HCT116 (cell line): ENCODE measurements at regions not wholly inside any gene's neighbourhood (a gene's known extent, or its start where the extent isn't known, plus 50 kb on each side); places are given as distances from the start of the nearest gene placed in this dataset.

Experiments used
- ATAC-seq: fragments of 200-7000 bp; cut with Tn5 transposase; 2 replicates; pipeline ENCODE4 v1.9.1; 2020; ENCODE audit warnings: mild to moderate bottlenecking, moderate library complexity
- BruUV-seq: library from RNA; stranded (reverse); fragments of 400-500 nt; replicated peaks from 2 replicates; lab custom pipeline; 2021; lab: Mats Ljungman, UMichigan
- CTCF ChIA-PET: fragments of 300-600 bp; sonication (Branson Sonifier 250); formaldehyde crosslinking; loops from one replicate; lab custom pipeline; 2021; ENCODE audit warnings: antibody characterized with exemption; lab: Charles Lee
- POLR2A ChIA-PET: fragments of 300-600, 350-600 bp; sonication (Branson Sonifier 250); formaldehyde crosslinking; loops from one replicate; lab custom pipeline; 2021; ENCODE audit warnings: antibody characterized with exemption; lab: Charles Lee
- RAD21 ChIA-PET, 2 experiments: fragments of 300-600 bp; sonication (Branson Sonifier 250); formaldehyde crosslinking; loops; one replicate each; lab custom pipeline; 2023; ENCODE audit warnings: low total read pairs in 2 of 2; ENCODE audit not compliant: uncharacterized antibody in 2 of 2, unreplicated experiment in 2 of 2, low non-redundant PET in 1 of 2; lab: Charles Lee
- DNase-seq: peaks from one replicate; pipeline ENCODE4 v3.0.0-alpha.2; 2010; ENCODE audit warnings: low read depth, low spot score
- H2AFZ ChIP-seq: fragments of 200-600 bp; shearing (Covaris generic), sonication (generic); 2 replicates; pipeline ENCODE4 v1.6.1; 2017; ENCODE audit warnings: low read depth, mixed run types, mixed read lengths, antibody characterized with exemption, low read length; ENCODE audit not compliant: poor library complexity, severe bottlenecking
- H3K27ac ChIP-seq: 2 replicates; pipeline ENCODE4 v1.5.1; 2012; ENCODE audit warnings: low read depth, low read length
- H3K27me3 ChIP-seq: fragments of 200-600 bp; sonication (generic); 2 replicates; pipeline ENCODE4 v1.6.1; 2016; ENCODE audit warnings: mixed run types, low read length, mixed read lengths; ENCODE audit not compliant: insufficient read depth
- H3K36me3 ChIP-seq, 2 experiments: fragments of 200-500 bp in 1 of 2; fragments of 200-600 bp in 1 of 2; sonication (Bioruptor generic) in 1 of 2; sonication (generic) in 1 of 2; 2 replicates each; pipeline versions ENCODE4 v1.5.1 to v1.6.1; 2014 to 2016; ENCODE audit warnings: low read length in 2 of 2, inconsistent platforms in 1 of 2, mixed read lengths in 1 of 2, mixed run types in 1 of 2; ENCODE audit not compliant: insufficient read depth in 2 of 2, control insufficient read depth in 1 of 2
- H3K4me1 ChIP-seq, 2 experiments: fragments of 200-600 bp in 1 of 2; sonication (generic) in 1 of 2; 2 replicates each; pipeline versions ENCODE4 v1.5.1 to v1.6.1; 2012 to 2017; ENCODE audit warnings: low read length in 2 of 2, inconsistent platforms in 1 of 2, mild to moderate bottlenecking in 1 of 2, mixed read lengths in 1 of 2, mixed run types in 1 of 2, moderate library complexity in 1 of 2; ENCODE audit not compliant: insufficient read depth in 2 of 2, control insufficient read depth in 1 of 2
- H3K4me2 ChIP-seq: fragments of 200-600 bp; sonication (generic); 2 replicates; pipeline ENCODE4 v1.6.1; 2017; ENCODE audit warnings: mixed run types, low read length, mixed read lengths
- H3K4me3 ChIP-seq, 2 experiments: fragments of 200-600 bp in 1 of 2; sonication (generic) in 1 of 2; replicated peaks in 1 of 2; 2 replicates each; pipeline ENCODE4 v1.5.1; 2011 to 2016; ENCODE audit warnings: low read length in 2 of 2, control low read depth in 1 of 2, low read depth in 1 of 2, mild to moderate bottlenecking in 1 of 2, mixed read lengths in 1 of 2, mixed run types in 1 of 2
- H3K79me2 ChIP-seq: fragments of 200-600 bp; sonication (generic); 2 replicates; pipeline ENCODE4 v1.6.1; 2017; ENCODE audit warnings: mild to moderate bottlenecking, mixed run types, low read length, moderate library complexity, mixed read lengths; ENCODE audit not compliant: insufficient read depth
- H3K9ac ChIP-seq: fragments of 200-600 bp; sonication (generic); 2 replicates; pipeline ENCODE4 v1.6.1; 2016; ENCODE audit warnings: low read length, mixed read lengths
- H3K9me2 ChIP-seq: fragments of 200-600 bp; sonication (generic), shearing (Covaris generic); 2 replicates; pipeline ENCODE4 v1.6.1; 2017; ENCODE audit warnings: mixed run types, mild to moderate bottlenecking, moderate library complexity; ENCODE audit not compliant: insufficient read depth
- H3K9me3 ChIP-seq, 2 experiments: fragments of 200-500 bp in 1 of 2; fragments of 200-600 bp in 1 of 2; sonication (Bioruptor generic) in 1 of 2; sonication (generic) in 1 of 2; 2 replicates each; pipeline ENCODE4 v1.6.1; 2014 to 2017; ENCODE audit warnings: low read length in 2 of 2, mixed read lengths in 2 of 2, inconsistent platforms in 1 of 2, low read depth in 1 of 2, mild to moderate bottlenecking in 1 of 2, mixed run types in 1 of 2, moderate library complexity in 1 of 2; ENCODE audit not compliant: control insufficient read depth in 1 of 2, insufficient read depth in 1 of 2
- H4K20me1 ChIP-seq: fragments of 200-600 bp; sonication (generic), shearing (Covaris generic); 2 replicates; pipeline ENCODE4 v1.6.1; 2017; ENCODE audit warnings: mixed run types, mild to moderate bottlenecking, moderate library complexity; ENCODE audit not compliant: insufficient read depth
- EGR1 ChIP-seq: IDR thresholded peaks from 2 replicates; pipeline ENCODE4 v1.6.1; 2012; ENCODE audit warnings: low read depth
- EZH2phosphoT487 ChIP-seq: fragments of 200-600 bp; IDR thresholded peaks from 2 replicates; pipeline ENCODE4 v1.6.1; 2018; ENCODE audit warnings: antibody characterized with exemption, borderline replicate concordance
- FOSL1 ChIP-seq: IDR thresholded peaks from 2 replicates; pipeline ENCODE4 v1.6.1; 2012; ENCODE audit warnings: low read depth
- POLR2A ChIP-seq: IDR thresholded peaks from 2 replicates; pipeline ENCODE4 v1.7.0; 2011; ENCODE audit warnings: borderline replicate concordance; ENCODE audit not compliant: insufficient read depth, insufficient read length; ENCODE audit errors: extremely low read depth
- SRF ChIP-seq: IDR thresholded peaks from 2 replicates; pipeline ENCODE4 v1.6.1; 2012; ENCODE audit warnings: low read depth
- YY1 ChIP-seq: IDR thresholded peaks from 2 replicates; pipeline ENCODE4 v1.6.1; 2011; ENCODE audit warnings: low read length, low read depth, moderate library complexity, mild to moderate bottlenecking; ENCODE audit not compliant: insufficient replicate concordance; ENCODE audit errors: extremely low read depth
- ZNF274 ChIP-seq: fragments of 200-500 bp; sonication (Bioruptor generic); IDR thresholded peaks from 2 replicates; pipeline ENCODE4 v1.6.1; 2014; ENCODE audit warnings: mild to moderate bottlenecking, low read depth, low read length, inconsistent platforms
- intact Hi-C: fragments of 100-400 bp; cut with micrococcal nuclease; formaldehyde crosslinking; loops from 2 replicates; pipeline ENCODE4 v1.10.0; 2022
- TF ChIP-seq, protein P1 (sequence below), 3 experiments: fragments of 200-600 bp in 1 of 3; sonication (generic) in 1 of 3; IDR thresholded peaks in 2 of 3; conservative IDR thresholded peaks in 1 of 3; 2 replicates each; pipeline ENCODE4 v1.5.1; 2012 to 2017; ENCODE audit warnings: low read depth in 2 of 3, low read length in 2 of 3, antibody characterized with exemption in 1 of 3, borderline replicate concordance in 1 of 3, control low read depth in 1 of 3, mild to moderate bottlenecking in 1 of 3, mixed read lengths in 1 of 3, mixed run types in 1 of 3, moderate library complexity in 1 of 3; ENCODE audit not compliant: insufficient read depth in 1 of 3
- TF ChIP-seq, protein P2 (sequence below): IDR thresholded peaks from 2 replicates; pipeline ENCODE4 v1.6.1; 2012; ENCODE audit warnings: low read depth
- TF ChIP-seq, protein P3 (sequence below): IDR thresholded peaks from 2 replicates; pipeline ENCODE4 v1.6.1; 2012

DNA sequence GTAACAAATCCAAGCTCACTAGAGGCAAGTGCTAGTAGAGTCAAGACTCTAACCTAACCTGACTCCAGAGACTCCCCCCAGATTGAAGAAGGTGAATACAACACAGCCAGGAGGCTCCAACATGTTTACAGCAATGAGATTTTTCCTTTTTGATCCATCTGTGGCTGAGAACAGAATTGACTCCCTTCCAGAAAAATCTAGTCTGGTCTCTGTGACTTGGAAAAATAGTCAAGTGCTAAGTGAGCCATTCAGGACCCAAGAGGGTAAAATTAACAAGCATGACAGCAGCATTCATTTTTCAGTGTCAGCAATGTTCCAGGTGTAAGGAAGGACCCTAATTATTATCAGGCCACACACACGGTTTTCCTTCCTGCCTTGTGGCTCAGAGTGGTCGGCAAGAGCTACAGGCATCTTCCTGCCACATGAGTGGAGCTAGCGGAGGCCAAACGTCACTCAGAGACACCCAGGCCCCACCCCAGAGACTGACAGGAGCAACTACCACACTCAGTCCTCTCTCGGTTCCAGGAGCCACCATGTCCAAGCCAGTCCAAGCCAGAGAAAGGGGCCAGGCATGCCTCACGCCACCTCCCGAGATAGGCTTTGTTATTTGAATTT is 395.1 kb downstream of the FOXO1 start:
- H2AFZ ChIP-seq = no peak overlapping the region
- H3K27ac ChIP-seq = no peak overlapping the region
- H3K9ac ChIP-seq = no peak overlapping the region
- no peaks in the 10 kb centered on the region for H3K79me2 ChIP-seq
- H3K36me3 ChIP-seq = no peaks in the 10 kb centered on the region
- H4K20me1 ChIP-seq = no peaks in the 10 kb centered on the region
- POLR2A ChIA-PET = no interaction called here
- no peak overlapping the region for H3K4me3 ChIP-seq
- no TSS peak for BruUV-seq
- H3K27me3 ChIP-seq = no peaks in the 10 kb centered on the region
- TF ChIP-seq FOSL1 = no peak
- no peak for TF ChIP-seq EGR1
- TF ChIP-seq, protein P1, sequence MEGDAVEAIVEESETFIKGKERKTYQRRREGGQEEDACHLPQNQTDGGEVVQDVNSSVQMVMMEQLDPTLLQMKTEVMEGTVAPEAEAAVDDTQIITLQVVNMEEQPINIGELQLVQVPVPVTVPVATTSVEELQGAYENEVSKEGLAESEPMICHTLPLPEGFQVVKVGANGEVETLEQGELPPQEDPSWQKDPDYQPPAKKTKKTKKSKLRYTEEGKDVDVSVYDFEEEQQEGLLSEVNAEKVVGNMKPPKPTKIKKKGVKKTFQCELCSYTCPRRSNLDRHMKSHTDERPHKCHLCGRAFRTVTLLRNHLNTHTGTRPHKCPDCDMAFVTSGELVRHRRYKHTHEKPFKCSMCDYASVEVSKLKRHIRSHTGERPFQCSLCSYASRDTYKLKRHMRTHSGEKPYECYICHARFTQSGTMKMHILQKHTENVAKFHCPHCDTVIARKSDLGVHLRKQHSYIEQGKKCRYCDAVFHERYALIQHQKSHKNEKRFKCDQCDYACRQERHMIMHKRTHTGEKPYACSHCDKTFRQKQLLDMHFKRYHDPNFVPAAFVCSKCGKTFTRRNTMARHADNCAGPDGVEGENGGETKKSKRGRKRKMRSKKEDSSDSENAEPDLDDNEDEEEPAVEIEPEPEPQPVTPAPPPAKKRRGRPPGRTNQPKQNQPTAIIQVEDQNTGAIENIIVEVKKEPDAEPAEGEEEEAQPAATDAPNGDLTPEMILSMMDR (IDR thresholded peaks at IDR 0.05 in 2 of 3, conservative IDR thresholded peaks at IDR 0.05 in 1 of 3; ENCODE audit: borderline replicate concordance in 1 of 3, insufficient read depth in 1 of 3, low read depth in 2 of 3, low read length in 2 of 3) = no peak
- TF ChIP-seq, protein P2, sequence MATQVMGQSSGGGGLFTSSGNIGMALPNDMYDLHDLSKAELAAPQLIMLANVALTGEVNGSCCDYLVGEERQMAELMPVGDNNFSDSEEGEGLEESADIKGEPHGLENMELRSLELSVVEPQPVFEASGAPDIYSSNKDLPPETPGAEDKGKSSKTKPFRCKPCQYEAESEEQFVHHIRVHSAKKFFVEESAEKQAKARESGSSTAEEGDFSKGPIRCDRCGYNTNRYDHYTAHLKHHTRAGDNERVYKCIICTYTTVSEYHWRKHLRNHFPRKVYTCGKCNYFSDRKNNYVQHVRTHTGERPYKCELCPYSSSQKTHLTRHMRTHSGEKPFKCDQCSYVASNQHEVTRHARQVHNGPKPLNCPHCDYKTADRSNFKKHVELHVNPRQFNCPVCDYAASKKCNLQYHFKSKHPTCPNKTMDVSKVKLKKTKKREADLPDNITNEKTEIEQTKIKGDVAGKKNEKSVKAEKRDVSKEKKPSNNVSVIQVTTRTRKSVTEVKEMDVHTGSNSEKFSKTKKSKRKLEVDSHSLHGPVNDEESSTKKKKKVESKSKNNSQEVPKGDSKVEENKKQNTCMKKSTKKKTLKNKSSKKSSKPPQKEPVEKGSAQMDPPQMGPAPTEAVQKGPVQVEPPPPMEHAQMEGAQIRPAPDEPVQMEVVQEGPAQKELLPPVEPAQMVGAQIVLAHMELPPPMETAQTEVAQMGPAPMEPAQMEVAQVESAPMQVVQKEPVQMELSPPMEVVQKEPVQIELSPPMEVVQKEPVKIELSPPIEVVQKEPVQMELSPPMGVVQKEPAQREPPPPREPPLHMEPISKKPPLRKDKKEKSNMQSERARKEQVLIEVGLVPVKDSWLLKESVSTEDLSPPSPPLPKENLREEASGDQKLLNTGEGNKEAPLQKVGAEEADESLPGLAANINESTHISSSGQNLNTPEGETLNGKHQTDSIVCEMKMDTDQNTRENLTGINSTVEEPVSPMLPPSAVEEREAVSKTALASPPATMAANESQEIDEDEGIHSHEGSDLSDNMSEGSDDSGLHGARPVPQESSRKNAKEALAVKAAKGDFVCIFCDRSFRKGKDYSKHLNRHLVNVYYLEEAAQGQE = no peak
- no peak for TF ChIP-seq YY1
- TF ChIP-seq SRF = no peak
- TF ChIP-seq, protein P3, sequence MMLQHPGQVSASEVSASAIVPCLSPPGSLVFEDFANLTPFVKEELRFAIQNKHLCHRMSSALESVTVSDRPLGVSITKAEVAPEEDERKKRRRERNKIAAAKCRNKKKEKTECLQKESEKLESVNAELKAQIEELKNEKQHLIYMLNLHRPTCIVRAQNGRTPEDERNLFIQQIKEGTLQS = no peak
- TF ChIP-seq EZH2phosphoT487 = no peak
- TF ChIP-seq POLR2A = no peak
- TF ChIP-seq ZNF274 = no peak
- DNase-seq (no peak), ATAC-seq (no peak)
- no peak overlapping the region for H3K4me2 ChIP-seq
- RAD21 ChIA-PET = no interaction called here
- CTCF ChIA-PET = no interaction called here
- no peaks in the 10 kb centered on the region for H3K9me2 ChIP-seq
- intact Hi-C loops = no loop called here
- H3K4me1 ChIP-seq = peaks cover 6 to 28% of the 10 kb centered on the region in 2 experiments; a peak in 3 of 4 replicates
- H3K9me3 ChIP-seq = no peaks in the 10 kb centered on the region
